ENCODE measurements at regions not wholly inside any gene's neighbourhood (a gene's known extent, or its start where the extent isn't known, plus 50 kb on each side); places are given as distances from the start of the nearest gene placed in this dataset.

DNA sequence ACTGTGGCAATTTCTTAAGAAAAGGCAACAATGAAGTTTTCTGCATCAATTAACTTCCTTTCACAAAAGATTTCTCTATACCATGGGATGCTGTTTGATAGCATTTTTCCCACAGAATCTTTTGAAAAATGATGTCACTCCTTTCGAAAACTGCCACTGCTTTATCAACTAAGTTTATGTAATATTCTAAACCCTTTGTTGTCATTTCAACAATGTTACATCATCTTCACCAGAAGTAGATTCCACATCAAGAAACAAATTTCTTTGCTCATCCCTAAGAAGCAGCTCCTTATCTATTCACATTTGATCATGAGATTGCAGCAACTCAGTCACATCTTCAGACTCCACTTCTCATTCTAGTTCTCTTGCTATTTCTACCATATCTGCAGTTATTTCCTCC is 116.1 kb upstream of the KCND3 start:
- TF ChIP-seq EZH2 (IDR thresholded peaks at IDR 0.05; ENCODE audit: borderline replicate concordance, low read length) = no peak
- TF ChIP-seq, protein P1, sequence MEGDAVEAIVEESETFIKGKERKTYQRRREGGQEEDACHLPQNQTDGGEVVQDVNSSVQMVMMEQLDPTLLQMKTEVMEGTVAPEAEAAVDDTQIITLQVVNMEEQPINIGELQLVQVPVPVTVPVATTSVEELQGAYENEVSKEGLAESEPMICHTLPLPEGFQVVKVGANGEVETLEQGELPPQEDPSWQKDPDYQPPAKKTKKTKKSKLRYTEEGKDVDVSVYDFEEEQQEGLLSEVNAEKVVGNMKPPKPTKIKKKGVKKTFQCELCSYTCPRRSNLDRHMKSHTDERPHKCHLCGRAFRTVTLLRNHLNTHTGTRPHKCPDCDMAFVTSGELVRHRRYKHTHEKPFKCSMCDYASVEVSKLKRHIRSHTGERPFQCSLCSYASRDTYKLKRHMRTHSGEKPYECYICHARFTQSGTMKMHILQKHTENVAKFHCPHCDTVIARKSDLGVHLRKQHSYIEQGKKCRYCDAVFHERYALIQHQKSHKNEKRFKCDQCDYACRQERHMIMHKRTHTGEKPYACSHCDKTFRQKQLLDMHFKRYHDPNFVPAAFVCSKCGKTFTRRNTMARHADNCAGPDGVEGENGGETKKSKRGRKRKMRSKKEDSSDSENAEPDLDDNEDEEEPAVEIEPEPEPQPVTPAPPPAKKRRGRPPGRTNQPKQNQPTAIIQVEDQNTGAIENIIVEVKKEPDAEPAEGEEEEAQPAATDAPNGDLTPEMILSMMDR (IDR thresholded peaks at IDR 0.05; ENCODE audit: low read length) = no peak
